ENCODE measurements at regions not wholly inside any gene's neighbourhood (a gene's known extent, or its start where the extent isn't known, plus 50 kb on each side); places are given as distances from the start of the nearest gene placed in this dataset.
"Not testable (repeated sequence)": the region's sequence is repeated elsewhere in the genome, so short reads cannot be mapped to it uniquely, and the experiment has no call there.

DNA sequence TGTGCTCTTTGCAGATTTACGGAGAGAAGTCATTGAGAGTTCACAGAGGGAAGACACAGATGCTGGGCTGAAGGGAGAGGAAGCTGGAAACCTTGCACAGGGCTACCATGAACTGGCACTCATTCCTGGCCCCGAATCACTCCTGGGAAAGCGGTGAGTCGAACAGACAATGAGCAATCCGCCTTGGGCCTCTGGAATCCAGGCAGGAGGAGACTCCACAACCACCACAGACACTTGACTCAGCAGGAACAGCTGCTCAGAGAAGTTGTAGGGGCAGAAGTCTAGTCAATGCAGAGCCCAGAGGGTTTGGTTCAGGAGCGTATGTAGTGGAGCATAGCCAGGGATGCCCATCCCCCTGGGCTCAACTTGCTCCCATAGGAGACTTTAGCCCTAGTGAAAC lies 62.8 kb upstream of the GRIA3 start:
- FAIRE-seq: no peak
- no peak for DNase-seq (ENCODE audit: insufficient read length, low spot score)

DNA sequence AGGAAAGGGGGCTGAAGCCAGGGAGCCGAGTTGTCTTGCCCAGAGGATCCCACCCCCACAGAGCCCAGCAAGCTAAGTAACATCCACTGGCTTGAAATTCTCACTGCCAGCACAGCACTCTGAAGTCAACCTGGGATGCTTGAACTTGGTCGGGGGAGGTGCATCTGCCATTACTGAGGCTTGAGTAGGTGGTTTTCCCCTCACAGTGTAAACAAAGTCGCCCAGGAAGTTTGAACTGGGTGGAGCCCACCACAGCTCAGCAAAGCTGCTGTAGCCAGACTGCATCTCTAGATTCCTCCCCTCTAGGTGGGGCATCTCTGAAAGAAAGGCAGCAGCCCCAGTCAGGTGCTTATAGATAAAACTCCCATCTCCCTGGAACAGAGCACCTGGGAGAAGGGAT lies 54.3 kb upstream of the GRIA3 start:
- FAIRE-seq; DNase-seq (ENCODE audit: insufficient read length, low spot score): not testable (repeated sequence)

More for the DNA sequence above, 62.8 kb upstream of the GRIA3 start:
- no peak for TF ChIP-seq POLR2A (IDR thresholded peaks at IDR 0.05; ENCODE audit: low read depth, low read length)
